Gastrocnemius medialis (tissue), 4 donors: ENCODE measurements at regions not wholly inside any gene's neighbourhood (a gene's known extent, or its start where the extent isn't known, plus 50 kb on each side); places are given as distances from the start of the nearest gene placed in this dataset.

Experiments
- POLR2A ChIP-seq, 2 donors: fragments of 450-650 bp; IDR thresholded peaks; one replicate each; pipeline ENCODE4 v1.6.1; 2017; ENCODE audit warnings: antibody characterized with exemption in 2 of 2, mild to moderate bottlenecking in 2 of 2, moderate library complexity in 2 of 2
- TF ChIP-seq, protein P1 (sequence below), 5 experiments: fragments of 450-650 bp in 3 of 5; fragments of 200-600 bp in 2 of 5; sonication (generic) in 2 of 5; IDR thresholded peaks in 4 of 5; conservative IDR thresholded peaks in 1 of 5; 1 replicate in 4 of 5; 2 replicates in 1 of 5; pipeline ENCODE4 v1.5.1; 2016 to 2019; ENCODE audit warnings: antibody characterized with exemption in 5 of 5, mild to moderate bottlenecking in 3 of 5, moderate library complexity in 3 of 5

DNA sequence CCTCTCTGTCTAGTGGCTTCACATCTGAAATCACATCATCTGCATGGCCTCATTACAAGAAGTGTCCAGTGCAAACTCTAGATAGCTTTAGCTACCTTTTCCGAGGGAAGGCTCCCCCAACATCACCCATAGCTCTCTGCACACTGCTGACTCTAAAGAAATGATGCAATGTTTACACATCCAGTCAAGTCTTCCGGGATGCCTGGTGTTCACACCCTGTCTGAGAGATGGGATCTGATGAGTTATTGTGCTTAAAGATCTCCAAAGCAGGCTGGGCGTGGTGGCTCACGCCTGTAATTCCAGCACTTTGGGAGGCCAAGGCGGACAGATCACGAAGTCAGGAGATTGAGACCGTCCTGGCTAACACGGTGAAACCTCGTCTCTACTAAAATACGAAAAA is 404.6 kb upstream of the IRAK1BP1 start:
- TF ChIP-seq, protein P1, sequence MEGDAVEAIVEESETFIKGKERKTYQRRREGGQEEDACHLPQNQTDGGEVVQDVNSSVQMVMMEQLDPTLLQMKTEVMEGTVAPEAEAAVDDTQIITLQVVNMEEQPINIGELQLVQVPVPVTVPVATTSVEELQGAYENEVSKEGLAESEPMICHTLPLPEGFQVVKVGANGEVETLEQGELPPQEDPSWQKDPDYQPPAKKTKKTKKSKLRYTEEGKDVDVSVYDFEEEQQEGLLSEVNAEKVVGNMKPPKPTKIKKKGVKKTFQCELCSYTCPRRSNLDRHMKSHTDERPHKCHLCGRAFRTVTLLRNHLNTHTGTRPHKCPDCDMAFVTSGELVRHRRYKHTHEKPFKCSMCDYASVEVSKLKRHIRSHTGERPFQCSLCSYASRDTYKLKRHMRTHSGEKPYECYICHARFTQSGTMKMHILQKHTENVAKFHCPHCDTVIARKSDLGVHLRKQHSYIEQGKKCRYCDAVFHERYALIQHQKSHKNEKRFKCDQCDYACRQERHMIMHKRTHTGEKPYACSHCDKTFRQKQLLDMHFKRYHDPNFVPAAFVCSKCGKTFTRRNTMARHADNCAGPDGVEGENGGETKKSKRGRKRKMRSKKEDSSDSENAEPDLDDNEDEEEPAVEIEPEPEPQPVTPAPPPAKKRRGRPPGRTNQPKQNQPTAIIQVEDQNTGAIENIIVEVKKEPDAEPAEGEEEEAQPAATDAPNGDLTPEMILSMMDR (IDR thresholded peaks at IDR 0.05 in 4 of 5, conservative IDR thresholded peaks at IDR 0.05 in 1 of 5) = no peak
- no peak for TF ChIP-seq POLR2A (IDR thresholded peaks at IDR 0.05)
